BJ (cell line): ENCODE measurements at regions not wholly inside any gene's neighbourhood (a gene's known extent, or its start where the extent isn't known, plus 50 kb on each side); places are given as distances from the start of the nearest gene placed in this dataset.

Experiments
- CTCF ChIA-PET: fragments of 350-600 bp; formaldehyde crosslinking; extraction: SDS; loops from one replicate; lab custom pipeline; 2021; ENCODE audit warnings: antibody characterized with exemption, inconsistent platforms; lab: Yijun Ruan, JAX
- POLR2A ChIA-PET: fragments of 300-600 bp; sonication (Branson Sonifier 250); formaldehyde crosslinking; extraction: SDS; loops from one replicate; lab custom pipeline; 2021; ENCODE audit warnings: antibody characterized with exemption; lab: Charles Lee
- DNase-seq: peaks from one replicate; pipeline ENCODE4 v3.0.0-alpha.2; 2011; ENCODE audit warnings: low read depth
- H3K27me3 ChIP-seq: 2 replicates; pipeline ENCODE4 v1.6.0; 2011; ENCODE audit warnings: low read length; ENCODE audit not compliant: control insufficient read depth, insufficient read depth
- H3K36me3 ChIP-seq: 2 replicates; pipeline ENCODE4 v1.5.1; 2011; ENCODE audit warnings: low read length; ENCODE audit not compliant: control insufficient read depth, insufficient read depth
- H3K4me3 ChIP-seq: 2 replicates; pipeline ENCODE4 v1.5.1; 2011; ENCODE audit warnings: low read depth, mild to moderate bottlenecking, control low read depth, low read length
- TF ChIP-seq, protein P1 (sequence below): IDR thresholded peaks from 2 replicates; pipeline ENCODE4 v1.5.1; 2011; ENCODE audit warnings: low read depth, mild to moderate bottlenecking, control low read depth, inconsistent platforms, low read length, moderate library complexity; ENCODE audit not compliant: insufficient read depth

DNA sequence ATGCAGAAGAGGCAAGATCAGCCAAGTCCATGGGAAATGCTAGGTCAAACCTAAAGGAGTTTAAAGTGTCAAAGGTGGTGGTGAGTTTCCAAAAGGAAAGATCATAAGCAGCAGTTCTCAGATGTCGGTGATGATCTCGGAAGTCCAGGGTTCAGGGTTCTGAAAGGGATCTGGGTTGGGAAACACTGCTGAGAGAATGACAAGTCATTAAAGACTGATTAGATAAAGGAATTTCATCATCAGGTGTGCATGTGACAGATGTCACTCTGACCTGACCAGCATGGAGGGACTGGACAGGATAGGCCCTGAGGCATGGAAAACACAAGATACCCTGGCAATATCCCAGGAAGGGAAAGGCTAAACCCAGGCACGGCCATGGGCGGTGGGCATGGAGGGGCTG is 195.7 kb upstream of the TBL1X start:
- Histone ChIP-seq H3K27me3 (no peaks in the 10 kb centered on the region), H3K4me3 (no peak overlapping the region), H3K36me3 (no peaks in the 10 kb centered on the region)
- CTCF ChIA-PET: no interaction called here
- TF ChIP-seq, protein P1, sequence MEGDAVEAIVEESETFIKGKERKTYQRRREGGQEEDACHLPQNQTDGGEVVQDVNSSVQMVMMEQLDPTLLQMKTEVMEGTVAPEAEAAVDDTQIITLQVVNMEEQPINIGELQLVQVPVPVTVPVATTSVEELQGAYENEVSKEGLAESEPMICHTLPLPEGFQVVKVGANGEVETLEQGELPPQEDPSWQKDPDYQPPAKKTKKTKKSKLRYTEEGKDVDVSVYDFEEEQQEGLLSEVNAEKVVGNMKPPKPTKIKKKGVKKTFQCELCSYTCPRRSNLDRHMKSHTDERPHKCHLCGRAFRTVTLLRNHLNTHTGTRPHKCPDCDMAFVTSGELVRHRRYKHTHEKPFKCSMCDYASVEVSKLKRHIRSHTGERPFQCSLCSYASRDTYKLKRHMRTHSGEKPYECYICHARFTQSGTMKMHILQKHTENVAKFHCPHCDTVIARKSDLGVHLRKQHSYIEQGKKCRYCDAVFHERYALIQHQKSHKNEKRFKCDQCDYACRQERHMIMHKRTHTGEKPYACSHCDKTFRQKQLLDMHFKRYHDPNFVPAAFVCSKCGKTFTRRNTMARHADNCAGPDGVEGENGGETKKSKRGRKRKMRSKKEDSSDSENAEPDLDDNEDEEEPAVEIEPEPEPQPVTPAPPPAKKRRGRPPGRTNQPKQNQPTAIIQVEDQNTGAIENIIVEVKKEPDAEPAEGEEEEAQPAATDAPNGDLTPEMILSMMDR: no peak
- DNase-seq: no peak
- POLR2A ChIA-PET: no interaction called here

DNA sequence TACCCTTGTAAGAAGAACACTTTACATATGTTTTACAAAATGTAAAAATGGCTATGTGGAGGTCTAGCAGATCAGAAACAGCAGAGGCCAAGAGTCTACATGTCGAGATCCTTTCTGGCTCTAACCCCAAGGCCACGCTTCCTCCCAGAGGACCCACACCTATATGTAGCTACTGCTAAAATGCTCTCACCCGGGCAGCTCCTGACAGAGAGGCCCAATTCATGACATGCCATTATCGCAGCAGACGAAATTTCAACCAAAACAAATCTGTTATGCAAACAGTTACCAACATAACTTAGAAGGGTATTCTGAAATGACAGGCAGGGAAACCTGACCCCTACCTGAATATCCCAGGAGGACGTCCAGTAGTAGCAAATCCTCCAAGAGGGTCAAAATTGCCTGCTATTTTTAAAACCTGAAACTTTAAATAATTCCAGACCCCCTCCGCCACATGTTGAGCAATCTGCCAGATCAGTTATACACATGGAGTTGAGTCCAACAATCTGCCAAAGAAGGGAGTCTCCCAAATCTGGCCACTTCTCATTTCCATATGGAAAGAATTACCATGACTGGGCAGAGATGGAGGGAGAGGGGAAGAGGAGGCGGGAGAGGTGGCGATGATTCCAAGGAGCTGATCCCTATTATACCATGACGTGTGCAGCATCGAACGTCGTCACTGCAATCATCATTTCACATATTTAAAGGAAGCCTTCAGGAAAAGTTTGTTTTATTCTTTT is 192.9 kb upstream of the TBL1X start:
- CTCF ChIA-PET: no interaction called here
- H3K36me3 ChIP-seq: no peaks in the 10 kb centered on the region
- no peaks in the 10 kb centered on the region for H3K27me3 ChIP-seq
- POLR2A ChIA-PET: no interaction called here
- DNase-seq: no peak
- no peak overlapping the region for H3K4me3 ChIP-seq
- TF ChIP-seq, protein P1: no peak

DNA sequence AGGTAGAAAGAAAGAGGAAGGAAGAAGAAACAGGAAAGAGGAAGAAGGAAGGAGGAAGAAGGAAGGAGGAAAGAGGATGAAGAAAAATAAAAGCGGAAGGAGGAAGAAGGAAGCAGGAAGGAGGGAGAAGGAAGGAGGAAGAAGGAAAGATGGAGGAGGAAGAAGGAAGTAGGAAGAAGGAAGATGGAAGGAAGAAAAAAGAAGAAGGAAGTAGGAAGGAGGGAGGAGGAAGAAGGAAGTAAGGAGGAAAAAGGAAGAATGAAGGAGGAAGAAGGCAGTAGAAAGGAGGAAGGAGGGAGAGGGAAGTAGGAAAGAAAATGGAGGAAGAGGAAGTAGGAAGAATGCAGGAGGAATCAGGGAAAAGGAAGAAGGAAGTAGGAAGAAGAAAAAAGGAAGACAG is 191.1 kb upstream of the TBL1X start:
- no peaks in the 10 kb centered on the region for H3K36me3 ChIP-seq
- no peaks in the 10 kb centered on the region for H3K27me3 ChIP-seq
- ChIA-PET CTCF (no interaction called here), POLR2A (no interaction called here)
- no peak overlapping the region for H3K4me3 ChIP-seq
- TF ChIP-seq, protein P1: no peak
- no peak for DNase-seq

DNA sequence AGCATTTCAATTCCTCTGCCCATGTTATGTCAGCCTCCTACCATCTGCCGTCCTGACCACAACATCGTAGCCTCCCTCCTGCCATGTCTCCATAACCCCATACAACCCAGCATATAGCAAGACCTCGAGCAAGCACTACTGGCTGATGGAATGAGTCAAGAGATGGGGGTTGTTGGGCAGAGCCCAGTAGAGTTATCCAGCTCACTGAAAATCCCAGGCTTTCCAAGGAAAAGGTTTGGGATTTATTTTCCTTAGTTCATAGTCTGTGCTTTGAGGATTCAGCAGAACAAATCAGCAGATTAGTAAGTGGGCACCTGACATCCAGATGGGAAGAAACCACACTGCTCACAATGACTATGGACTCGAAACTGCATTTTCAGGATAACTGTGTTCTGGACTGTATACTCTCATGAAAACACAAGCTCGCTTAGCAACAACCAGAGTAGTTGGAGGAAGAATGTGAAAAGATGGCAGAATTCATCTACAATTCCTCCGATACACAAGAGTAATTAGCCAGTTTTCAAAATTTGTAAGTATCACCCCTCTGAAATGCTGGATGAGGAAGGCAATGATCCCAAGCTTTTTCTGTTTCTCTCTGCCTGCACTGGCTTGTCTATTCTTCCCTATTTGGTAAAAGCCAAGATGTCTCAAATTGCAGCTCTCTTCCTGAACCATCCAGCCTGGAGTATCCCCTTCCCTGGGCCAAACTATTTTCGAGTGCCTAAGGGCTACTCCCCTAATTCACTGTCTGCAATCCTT is 186.2 kb upstream of the TBL1X start:
- peak overlapping the region; percentile 8; the same call in 1 of the 2 replicates for H3K4me3 ChIP-seq
- ChIA-PET CTCF (no interaction called here), POLR2A (no interaction called here)
- H3K36me3 ChIP-seq: no peaks in the 10 kb centered on the region
- no peaks in the 10 kb centered on the region for H3K27me3 ChIP-seq
- no peak for DNase-seq
- TF ChIP-seq, protein P1: no peak

DNA sequence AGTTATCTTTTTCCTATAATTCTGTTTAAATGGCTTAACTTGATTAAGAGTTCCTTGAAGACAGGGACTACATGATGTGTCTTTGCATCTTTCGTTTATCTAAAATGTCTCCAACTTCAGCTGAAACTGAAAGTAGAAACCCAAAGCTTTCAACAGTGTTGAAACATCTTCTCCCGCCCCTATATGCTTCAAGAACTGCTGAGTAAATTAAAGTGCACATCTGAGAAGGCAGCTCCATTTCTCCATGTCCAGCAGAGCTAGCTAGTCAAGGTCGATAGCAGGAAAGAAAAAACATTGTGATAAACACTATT is 185.7 kb upstream of the TBL1X start:
- ChIA-PET CTCF (no interaction called here), POLR2A (no interaction called here)
- DNase-seq: no peak

More for the DNA sequence above, 185.7 kb upstream of the TBL1X start:
- TF ChIP-seq, protein P1: no peak
- H3K36me3 ChIP-seq: no peaks in the 10 kb centered on the region
- H3K27me3 ChIP-seq: no peaks in the 10 kb centered on the region
- H3K4me3 ChIP-seq: peak overlapping the region; percentile 8; the same call in 1 of the 2 replicates
